ENCODE measurements at regions not wholly inside any gene's neighbourhood (a gene's known extent, or its start where the extent isn't known, plus 50 kb on each side); places are given as distances from the start of the nearest gene placed in this dataset.

DNA sequence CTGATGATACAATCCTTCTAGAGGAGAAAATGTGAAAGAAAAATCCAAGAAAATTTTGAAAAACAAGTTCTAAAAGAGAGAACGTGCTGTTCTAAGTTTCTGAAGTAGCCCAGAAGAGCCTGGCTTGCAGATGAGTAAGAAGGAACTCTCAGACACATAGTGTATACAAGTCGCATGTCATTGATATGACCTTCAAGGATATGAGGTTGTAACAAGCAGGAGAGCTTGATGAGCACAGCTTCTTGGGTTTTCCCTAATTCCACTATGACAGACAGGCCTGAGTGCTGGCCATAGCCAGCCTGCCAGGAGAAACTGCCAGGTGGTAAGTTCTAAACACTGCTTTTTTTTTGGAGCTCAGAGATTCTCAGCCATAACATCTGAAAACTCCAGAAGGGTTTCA, 235.7 kb upstream of the SIX2 start:
- no peak for DNase-seq
- H3K27me3 ChIP-seq (ENCODE audit: insufficient read depth, low read depth, severe bottlenecking): no peaks in the 10 kb centered on the region
- TF ChIP-seq, protein P1, sequence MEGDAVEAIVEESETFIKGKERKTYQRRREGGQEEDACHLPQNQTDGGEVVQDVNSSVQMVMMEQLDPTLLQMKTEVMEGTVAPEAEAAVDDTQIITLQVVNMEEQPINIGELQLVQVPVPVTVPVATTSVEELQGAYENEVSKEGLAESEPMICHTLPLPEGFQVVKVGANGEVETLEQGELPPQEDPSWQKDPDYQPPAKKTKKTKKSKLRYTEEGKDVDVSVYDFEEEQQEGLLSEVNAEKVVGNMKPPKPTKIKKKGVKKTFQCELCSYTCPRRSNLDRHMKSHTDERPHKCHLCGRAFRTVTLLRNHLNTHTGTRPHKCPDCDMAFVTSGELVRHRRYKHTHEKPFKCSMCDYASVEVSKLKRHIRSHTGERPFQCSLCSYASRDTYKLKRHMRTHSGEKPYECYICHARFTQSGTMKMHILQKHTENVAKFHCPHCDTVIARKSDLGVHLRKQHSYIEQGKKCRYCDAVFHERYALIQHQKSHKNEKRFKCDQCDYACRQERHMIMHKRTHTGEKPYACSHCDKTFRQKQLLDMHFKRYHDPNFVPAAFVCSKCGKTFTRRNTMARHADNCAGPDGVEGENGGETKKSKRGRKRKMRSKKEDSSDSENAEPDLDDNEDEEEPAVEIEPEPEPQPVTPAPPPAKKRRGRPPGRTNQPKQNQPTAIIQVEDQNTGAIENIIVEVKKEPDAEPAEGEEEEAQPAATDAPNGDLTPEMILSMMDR (IDR thresholded peaks at IDR 0.05; ENCODE audit: low read depth, low read length): no peak
- H3K4me3 ChIP-seq (ENCODE audit: low read depth, low read length): no peak overlapping the region
- H3K27ac ChIP-seq: no peak overlapping the region
- H3K9me3 ChIP-seq (ENCODE audit: severe bottlenecking): no peaks in the 10 kb centered on the region
- H3K36me3 ChIP-seq: no peaks in the 10 kb centered on the region

DNA sequence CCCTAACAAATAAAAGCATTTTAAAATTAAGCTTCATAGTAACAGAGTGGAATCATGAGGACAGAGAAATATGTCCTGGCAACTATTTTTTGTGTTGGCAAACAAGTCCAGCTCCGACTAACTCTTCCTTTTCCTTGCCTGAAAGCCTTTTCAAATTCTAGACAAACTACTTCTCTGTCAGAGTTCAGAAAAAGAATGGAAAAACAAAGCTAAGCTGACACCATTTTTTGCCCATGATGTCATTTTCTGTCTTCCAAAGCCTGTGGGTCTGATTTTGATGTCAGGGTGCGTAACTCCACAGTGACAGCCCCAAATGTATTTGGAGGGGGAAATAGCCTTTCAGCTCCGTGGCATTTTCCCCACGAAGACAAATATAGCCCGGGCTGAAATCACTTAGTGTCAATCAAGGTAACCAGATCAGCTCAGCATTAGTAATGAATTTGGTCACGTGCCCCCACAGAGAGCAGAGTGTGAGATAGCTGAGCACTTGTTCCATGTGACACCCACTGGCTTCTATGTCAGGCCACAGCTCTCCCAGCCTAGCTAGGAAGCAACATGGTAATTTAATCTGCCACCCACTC, 233.0 kb upstream of the SIX2 start:
- H3K9me3 ChIP-seq (ENCODE audit: severe bottlenecking): no peaks in the 10 kb centered on the region
- H3K27me3 ChIP-seq (ENCODE audit: insufficient read depth, low read depth, severe bottlenecking): no peaks in the 10 kb centered on the region
- H3K4me3 ChIP-seq (ENCODE audit: low read depth, low read length): no peak overlapping the region
- H3K36me3 ChIP-seq: no peaks in the 10 kb centered on the region
- DNase-seq: peak; percentile 83
- TF ChIP-seq, protein P1 (IDR thresholded peaks at IDR 0.05; ENCODE audit: low read depth, low read length): no peak
- no peak overlapping the region for H3K27ac ChIP-seq

GRCh38 chr2:45241061-45241561, 231.9 kb upstream of the SIX2 start:
- Histone ChIP-seq H3K36me3 (no peaks in the 10 kb centered on the region), H3K9me3 (ENCODE audit: severe bottlenecking) (no peaks in the 10 kb centered on the region), H3K27me3 (ENCODE audit: insufficient read depth, low read depth, severe bottlenecking) (no peaks in the 10 kb centered on the region), H3K27ac (no peak overlapping the region), H3K4me3 (ENCODE audit: low read depth, low read length) (no peak overlapping the region)
- no peak for DNase-seq
- TF ChIP-seq, protein P1 (IDR thresholded peaks at IDR 0.05; ENCODE audit: low read depth, low read length): no peak

DNA sequence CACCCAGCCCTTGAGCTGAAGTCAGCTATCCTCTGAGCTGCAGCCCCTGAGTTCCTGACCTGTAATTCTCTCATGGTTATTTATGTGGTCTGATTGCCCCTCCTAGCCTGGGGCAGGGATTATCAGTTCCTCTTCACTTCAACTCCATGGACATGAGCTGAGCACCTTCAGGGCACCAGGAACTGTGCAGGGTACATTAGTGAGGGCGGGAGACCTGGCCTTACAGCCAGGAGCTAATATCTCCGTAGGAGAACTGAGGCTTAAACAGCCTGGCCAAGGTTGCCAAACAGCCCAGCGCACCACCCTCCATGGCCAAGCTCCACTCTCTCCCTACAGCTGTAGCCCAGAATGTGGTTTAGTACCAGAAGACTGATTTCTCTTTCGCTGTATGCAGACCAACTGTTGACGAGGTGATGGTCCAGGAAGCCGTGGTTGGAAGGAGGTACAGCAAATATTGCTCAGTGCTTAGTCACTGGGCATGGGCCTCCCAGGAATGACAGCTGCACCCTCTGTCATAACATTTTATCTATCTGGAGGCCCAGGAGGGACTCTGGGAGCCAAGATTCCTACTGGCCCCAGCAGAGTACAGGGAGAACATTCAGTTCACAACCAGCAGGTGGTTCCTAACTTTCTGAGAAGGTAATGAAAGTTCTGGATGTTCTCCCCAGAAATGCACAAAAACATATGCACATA, 228.7 kb upstream of the SIX2 start:
- Histone ChIP-seq H3K9me3 (ENCODE audit: severe bottlenecking) (no peaks in the 10 kb centered on the region), H3K27me3 (ENCODE audit: insufficient read depth, low read depth, severe bottlenecking) (no peaks in the 10 kb centered on the region), H3K4me3 (ENCODE audit: low read depth, low read length) (no peak overlapping the region), H3K27ac (no peak overlapping the region), H3K36me3 (no peaks in the 10 kb centered on the region)
- no peak for DNase-seq
- TF ChIP-seq, protein P1 (IDR thresholded peaks at IDR 0.05; ENCODE audit: low read depth, low read length): no peak

DNA sequence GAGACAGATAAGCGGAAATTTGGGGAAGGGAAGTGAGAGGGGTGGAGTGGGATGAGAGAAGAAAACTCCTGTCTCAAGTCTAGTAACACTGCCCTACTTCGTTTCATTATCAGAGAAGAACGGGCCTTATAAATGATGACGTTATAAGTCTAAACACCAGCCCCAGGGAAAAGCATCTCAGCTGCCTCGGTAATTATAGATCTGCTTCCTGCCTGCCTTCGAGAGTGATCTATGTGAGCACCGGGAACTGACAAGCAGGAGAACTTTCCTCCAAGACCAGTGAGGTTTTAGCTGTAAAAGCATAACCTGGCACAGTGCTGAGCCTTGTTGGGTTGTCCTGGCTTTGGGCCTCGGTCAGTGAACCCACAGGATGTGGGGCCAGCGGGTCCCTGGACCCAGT, 227.9 kb upstream of the SIX2 start:
- Histone ChIP-seq H3K27me3 (ENCODE audit: insufficient read depth, low read depth, severe bottlenecking) (no peaks in the 10 kb centered on the region), H3K27ac (no peak overlapping the region), H3K9me3 (ENCODE audit: severe bottlenecking) (no peaks in the 10 kb centered on the region), H3K4me3 (ENCODE audit: low read depth, low read length) (no peak overlapping the region), H3K36me3 (no peaks in the 10 kb centered on the region)
- no peak for DNase-seq
- TF ChIP-seq, protein P1 (IDR thresholded peaks at IDR 0.05; ENCODE audit: low read depth, low read length): no peak

All from WERI-Rb-1 (cell line).